Liver (tissue), 8 donors: ENCODE measurements at regions not wholly inside any gene's neighbourhood (a gene's known extent, or its start where the extent isn't known, plus 50 kb on each side); places are given as distances from the start of the nearest gene placed in this dataset.

Experiments used
- DNase-seq: peaks from one replicate; pipeline ENCODE4 v3.0.0-alpha.2; 2017; ENCODE audit warnings: low spot score
- H3K27ac ChIP-seq, 2 donors: one replicate each; pipeline ENCODE4 v1.7.0; 2013; ENCODE audit warnings: inconsistent platforms in 2 of 2, low read length in 2 of 2, control low read depth in 1 of 2, low read depth in 1 of 2, mild to moderate bottlenecking in 1 of 2
- H3K27me3 ChIP-seq, 4 donors: one replicate each; pipeline versions ENCODE4 v1.6.1 to v1.7.0; 2013; ENCODE audit warnings: low read length in 3 of 4, inconsistent platforms in 1 of 4, mild to moderate bottlenecking in 1 of 4, moderate library complexity in 1 of 4; ENCODE audit not compliant: control insufficient read depth in 4 of 4, insufficient read depth in 4 of 4
- H3K36me3 ChIP-seq, 4 donors: one replicate each; pipeline versions ENCODE4 v1.6.1 to v1.7.0; 2013; ENCODE audit warnings: low read length in 3 of 4, mild to moderate bottlenecking in 3 of 4, low read depth in 1 of 4, moderate library complexity in 1 of 4; ENCODE audit not compliant: control insufficient read depth in 4 of 4, insufficient read depth in 3 of 4
- H3K4me1 ChIP-seq, 4 donors: one replicate each; pipeline versions ENCODE4 v1.6.1 to v1.7.0; 2013; ENCODE audit warnings: low read length in 3 of 4, mild to moderate bottlenecking in 3 of 4, moderate library complexity in 1 of 4; ENCODE audit not compliant: control insufficient read depth in 4 of 4, insufficient read depth in 4 of 4
- H3K4me3 ChIP-seq, 3 donors: one replicate each; pipeline versions ENCODE4 v1.6.1 to v1.7.0; 2013; ENCODE audit warnings: low read length in 3 of 3, control low read depth in 1 of 3, low read depth in 1 of 3, mild to moderate bottlenecking in 1 of 3
- H3K9ac ChIP-seq, 2 donors: one replicate each; pipeline ENCODE4 v1.7.0; 2013; ENCODE audit warnings: low read length in 2 of 2, mild to moderate bottlenecking in 2 of 2, moderate library complexity in 2 of 2, control low read depth in 1 of 2, low read depth in 1 of 2
- H3K9me3 ChIP-seq, 4 donors: one replicate each; pipeline versions ENCODE4 v1.6.1 to v1.7.0; 2013; ENCODE audit warnings: low read length in 3 of 4; ENCODE audit not compliant: control insufficient read depth in 4 of 4
- CTCF ChIP-seq: fragments of 150-350 bp; IDR thresholded peaks from 2 replicates; pipeline ENCODE4 v1.5.1; 2017; ENCODE audit warnings: improper control_type of control experiment, low read depth, low read length; ENCODE audit not compliant: missing input control
- EGR1 ChIP-seq, 2 donors: IDR thresholded peaks; 2 replicates each; pipeline ENCODE4 v1.6.1; 2016 to 2018; ENCODE audit warnings: antibody characterized with exemption in 2 of 2, low read depth in 2 of 2
- FOXA1 ChIP-seq: IDR thresholded peaks from 2 replicates; pipeline ENCODE4 v1.6.1; 2016; ENCODE audit warnings: antibody characterized with exemption
- FOXA2 ChIP-seq: IDR thresholded peaks from 2 replicates; pipeline ENCODE4 v1.6.1; 2016; ENCODE audit warnings: antibody characterized with exemption
- GABPA ChIP-seq, 2 donors: IDR thresholded peaks in 1 of 2; conservative IDR thresholded peaks in 1 of 2; 2 replicates each; pipeline ENCODE4 v1.6.1; 2016; ENCODE audit warnings: antibody characterized with exemption in 2 of 2, mild to moderate bottlenecking in 1 of 2, moderate library complexity in 1 of 2
- HNF4A ChIP-seq, 2 donors: conservative IDR thresholded peaks; 2 replicates each; pipeline ENCODE4 v1.6.1; 2016; ENCODE audit warnings: antibody characterized with exemption in 2 of 2, mild to moderate bottlenecking in 2 of 2
- HNF4G ChIP-seq: IDR thresholded peaks from 2 replicates; pipeline ENCODE4 v1.6.1; 2016; ENCODE audit warnings: antibody characterized with exemption
- JUND ChIP-seq, 2 donors: IDR thresholded peaks; 2 replicates each; pipeline ENCODE4 v1.6.1; 2016; ENCODE audit warnings: antibody characterized with exemption in 2 of 2
- MAX ChIP-seq: IDR thresholded peaks from 2 replicates; pipeline ENCODE4 v1.6.1; 2016; ENCODE audit warnings: antibody characterized with exemption
- NR2F2 ChIP-seq: IDR thresholded peaks from 2 replicates; pipeline ENCODE4 v1.6.1; 2016; ENCODE audit warnings: antibody characterized with exemption
- REST ChIP-seq: IDR thresholded peaks from 2 replicates; pipeline ENCODE4 v1.6.1; 2016; ENCODE audit warnings: antibody characterized with exemption, mild to moderate bottlenecking
- RXRA ChIP-seq, 2 donors: IDR thresholded peaks; 2 replicates each; pipeline ENCODE4 v1.6.1; 2017 to 2018; ENCODE audit warnings: antibody characterized with exemption in 2 of 2, mild to moderate bottlenecking in 1 of 2
- SP1 ChIP-seq: IDR thresholded peaks from 2 replicates; pipeline ENCODE4 v1.6.1; 2018; ENCODE audit warnings: antibody characterized with exemption, mild to moderate bottlenecking
- TAF1 ChIP-seq: conservative IDR thresholded peaks from 2 replicates; pipeline ENCODE4 v1.6.1; 2016; ENCODE audit warnings: antibody characterized with exemption, mild to moderate bottlenecking
- YY1 ChIP-seq: IDR thresholded peaks from 2 replicates; pipeline ENCODE4 v1.6.1; 2016; ENCODE audit warnings: antibody characterized with exemption, mild to moderate bottlenecking
- WGBS: extraction: QIAGEN DNeasy Blood & Tissue Kit; methylation state at CpG from one replicate; pipeline ENCODE4 v1.1.7; 2013; 5-methylcytosine and 5-hydroxymethylcytosine counted together
- TF ChIP-seq, protein P1 (sequence below): IDR thresholded peaks from 2 replicates; pipeline ENCODE4 v1.6.1; 2016; ENCODE audit warnings: antibody characterized with exemption
- donor health status: healthy.
- donor health status: healthy.
- donor health status: healthy.
- donor health status: healthy.
- donor health status: healthy.

DNA sequence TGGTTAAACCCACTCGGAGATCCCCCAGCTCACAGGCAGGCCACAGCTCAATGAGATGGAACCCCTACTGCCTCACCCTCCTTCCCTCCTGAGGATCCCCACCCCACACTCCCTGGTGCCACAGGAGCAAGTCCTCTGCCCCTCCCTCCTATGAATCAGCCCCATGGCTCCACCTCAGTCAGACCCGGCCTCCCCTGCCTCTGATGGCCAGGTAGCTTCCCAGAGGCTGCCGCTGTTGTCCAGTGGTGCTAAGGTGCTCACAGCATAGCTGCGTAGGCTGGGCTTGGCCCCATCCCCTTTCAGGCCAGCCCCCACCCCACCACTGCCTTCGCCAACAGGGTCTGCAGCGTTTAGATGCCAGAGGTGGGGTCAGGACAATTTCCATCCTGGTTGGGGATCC is 98.5 kb upstream of the IGSF21 start:
- TF ChIP-seq RXRA (IDR thresholded peaks at IDR 0.05), result no peak
- TF ChIP-seq REST, result no peak
- no peak for TF ChIP-seq NR2F2
- no peak for TF ChIP-seq YY1
- no peak for TF ChIP-seq HNF4A (conservative IDR thresholded peaks at IDR 0.05)
- no peak for TF ChIP-seq HNF4G
- TF ChIP-seq CTCF, result no peak
- no peak for TF ChIP-seq FOXA1
- TF ChIP-seq EGR1 (IDR thresholded peaks at IDR 0.05; ENCODE audit: low read depth in 2 of 2), result no peak
- no peak for TF ChIP-seq SP1
- TF ChIP-seq GABPA (IDR thresholded peaks at IDR 0.05 in 1 of 2, conservative IDR thresholded peaks at IDR 0.05 in 1 of 2), result no peak
- TF ChIP-seq, protein P1, sequence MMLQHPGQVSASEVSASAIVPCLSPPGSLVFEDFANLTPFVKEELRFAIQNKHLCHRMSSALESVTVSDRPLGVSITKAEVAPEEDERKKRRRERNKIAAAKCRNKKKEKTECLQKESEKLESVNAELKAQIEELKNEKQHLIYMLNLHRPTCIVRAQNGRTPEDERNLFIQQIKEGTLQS, result no peak
- no peak for TF ChIP-seq JUND (IDR thresholded peaks at IDR 0.05)
- TF ChIP-seq FOXA2, result no peak
- TF ChIP-seq TAF1, result no peak
- no peak for TF ChIP-seq MAX
- no peak for DNase-seq
- H3K36me3 ChIP-seq, result no peaks in the 10 kb centered on the region
- H3K4me3 ChIP-seq, result no peak overlapping the region
- no peaks in the 10 kb centered on the region for H3K4me1 ChIP-seq
- H3K27me3 ChIP-seq, result peaks cover 0 to 3% (median under 1%) of the 10 kb centered on the region in 4 donors
- no peaks in the 10 kb centered on the region for H3K9me3 ChIP-seq
- 43% methylated on average over 6 of the region's 6 CpGs for WGBS
- no peak overlapping the region for H3K9ac ChIP-seq
- no peak overlapping the region for H3K27ac ChIP-seq

GRCh38 chr1:18009478-18009961 is 98.1 kb upstream of the IGSF21 start:
- Histone ChIP-seq H3K4me1 (no peaks in the 10 kb centered on the region), H3K27ac (no peak overlapping the region), H3K27me3 (peaks cover 0 to 3% (median under 1%) of the 10 kb centered on the region in 4 donors), H3K9me3 (no peaks in the 10 kb centered on the region), H3K4me3 (no peak overlapping the region), H3K9ac (no peak overlapping the region), H3K36me3 (no peaks in the 10 kb centered on the region)
- TF ChIP-seq YY1 (no peak), HNF4G (no peak), MAX (no peak), RXRA (IDR thresholded peaks at IDR 0.05) (no peak), JUND (IDR thresholded peaks at IDR 0.05) (no peak), TAF1 (no peak), FOXA2 (no peak), SP1 (no peak)
- TF ChIP-seq, protein P1, result no peak
- DNase-seq, result no peak
- WGBS, result 16% methylated on average over 8 of the region's 8 CpGs
